Cerebellar nuclear complex (tissue), 1 donor: ENCODE measurements at regions not wholly inside any gene's neighbourhood (a gene's known extent, or its start where the extent isn't known, plus 50 kb on each side); places are given as distances from the start of the nearest gene placed in this dataset.
A peak's percentile ranks its signal among the peaks of the same experiment; 100 is the strongest.
"Not testable (repeated sequence)": the region's sequence is repeated elsewhere in the genome, so short reads cannot be mapped to it uniquely, and the experiment has no call there.

ENCODE experiments used
- DNase-seq, 2 experiments: peaks; one replicate each; lab custom pipeline; 2025; lab: John Stamatoyannopoulos, UW

GRCh38 chr17:68097161-68097805 lies 61.7 kb downstream of the KPNA2 start:
- no peak for DNase-seq

GRCh38 chr17:68099341-68099753 lies 63.8 kb downstream of the KPNA2 start:
- DNase-seq, result not testable (repeated sequence)

- DNase-seq, result no peak
Observed at GRCh38 chr17:68100000-68100641, 64.6 kb downstream of the KPNA2 start.

- DNase-seq, result peak; percentile 78 to 82
Observed at GRCh38 chr17:68101075-68101986, 65.8 kb downstream of the KPNA2 start.

GRCh38 chr17:68101987-68102314 lies 66.4 kb downstream of the KPNA2 start:
- DNase-seq, result no peak

GRCh38 chr17:68102318-68102758 lies 66.8 kb downstream of the KPNA2 start:
- no peak for DNase-seq

- DNase-seq, result no peak
Observed at GRCh38 chr17:68103148-68103547, 67.6 kb downstream of the KPNA2 start.

GRCh38 chr17:68106085-68106484 lies 70.5 kb downstream of the KPNA2 start:
- no peak for DNase-seq

GRCh38 chr17:68107373-68107772 lies 71.8 kb downstream of the KPNA2 start:
- no peak for DNase-seq

- DNase-seq, result no peak
Observed at GRCh38 chr17:68108313-68109000, 72.9 kb downstream of the KPNA2 start.

- DNase-seq, result not testable (repeated sequence)
Observed at GRCh38 chr17:68109404-68109803, 73.9 kb downstream of the KPNA2 start.

- DNase-seq, result not testable (repeated sequence)
Observed at GRCh38 chr17:68116211-68116610, 80.7 kb downstream of the KPNA2 start.

GRCh38 chr17:68122587-68122986 lies 87.1 kb downstream of the KPNA2 start:
- DNase-seq, result no peak

- no peak for DNase-seq
Observed at GRCh38 chr17:68125111-68125870, 89.8 kb downstream of the KPNA2 start.

- DNase-seq, result no peak
Observed at GRCh38 chr17:68127914-68128313, 92.4 kb downstream of the KPNA2 start.

- no peak for DNase-seq
Observed at GRCh38 chr17:68131456-68131855, 95.9 kb downstream of the KPNA2 start.

- no peak for DNase-seq
Observed at GRCh38 chr17:68133346-68134045, 98.0 kb downstream of the KPNA2 start.

GRCh38 chr17:68134046-68134637 lies 98.6 kb downstream of the KPNA2 start:
- no peak for DNase-seq

- DNase-seq, result no peak
Observed at GRCh38 chr17:68134731-68135130, 99.2 kb downstream of the KPNA2 start.

GRCh38 chr17:68135141-68135887 lies 99.8 kb downstream of the KPNA2 start:
- DNase-seq, result no peak
